WTC11 (cell line): ENCODE measurements at regions not wholly inside any gene's neighbourhood (a gene's known extent, or its start where the extent isn't known, plus 50 kb on each side); places are given as distances from the start of the nearest gene placed in this dataset.

Source experiments
- ATF1 ChIP-seq: sonication (generic); formaldehyde crosslinking; IDR thresholded peaks from 2 replicates; pipeline ENCODE4 v1.8.1; 2023; ENCODE audit warnings: mild to moderate bottlenecking, moderate library complexity, missing genetic modification reagents
- ATF3 ChIP-seq: sonication (generic); formaldehyde crosslinking; conservative IDR thresholded peaks from 2 replicates; pipeline ENCODE4 v1.8.1; 2022; ENCODE audit warnings: mild to moderate bottlenecking, missing genetic modification reagents
- ELF4 ChIP-seq: sonication (generic); formaldehyde crosslinking; IDR thresholded peaks from 2 replicates; pipeline ENCODE4 v1.8.1; 2022; ENCODE audit warnings: low read depth, mild to moderate bottlenecking, moderate library complexity, missing genetic modification reagents
- FOXP1 ChIP-seq: sonication (generic); formaldehyde crosslinking; IDR thresholded peaks from 2 replicates; pipeline ENCODE4 v1.8.0; 2022; ENCODE audit warnings: missing genetic modification reagents, mild to moderate bottlenecking, moderate library complexity, borderline replicate concordance
- SP1 ChIP-seq: sonication (generic); formaldehyde crosslinking; conservative IDR thresholded peaks from 2 replicates; pipeline ENCODE4 v1.8.1; 2022; ENCODE audit warnings: missing genetic modification reagents
- TP53 ChIP-seq: sonication (generic); formaldehyde crosslinking; IDR thresholded peaks from 2 replicates; pipeline ENCODE4 v1.8.1; 2023; ENCODE audit warnings: mild to moderate bottlenecking, missing genetic modification reagents
- ZBTB43 ChIP-seq: sonication (generic); formaldehyde crosslinking; IDR thresholded peaks from 2 replicates; pipeline ENCODE4 v1.8.1; 2023; ENCODE audit warnings: mild to moderate bottlenecking, missing genetic modification reagents
- ZNF263 ChIP-seq: sonication (generic); formaldehyde crosslinking; IDR thresholded peaks from 2 replicates; pipeline ENCODE4 v1.8.1; 2022; ENCODE audit warnings: low read depth, mild to moderate bottlenecking, moderate library complexity, missing genetic modification reagents
- TF ChIP-seq, protein P1 (sequence below): fragments of 200-600 bp; IDR thresholded peaks from 2 replicates; pipeline ENCODE4 v1.8.0; 2022; ENCODE audit warnings: antibody characterized with exemption
- TF ChIP-seq, protein P2 (sequence below): sonication (generic); formaldehyde crosslinking; IDR thresholded peaks from 2 replicates; pipeline ENCODE4 v1.8.1; 2023; ENCODE audit warnings: mild to moderate bottlenecking, missing genetic modification reagents, moderate library complexity
- TF ChIP-seq, protein P3 (sequence below): fragments of 250-450 bp; sonication (Bioruptor Pico); IDR thresholded peaks from 2 replicates; pipeline ENCODE4 v2.1.2; 2022; ENCODE audit warnings: mild to moderate bottlenecking, moderate library complexity
- TF ChIP-seq, protein P4 (sequence below): fragments of 250-450 bp; sonication (Bioruptor Pico); IDR thresholded peaks from 2 replicates; pipeline ENCODE4 v1.9.0; 2021; ENCODE audit warnings: moderate library complexity, mild to moderate bottlenecking, inconsistent platforms, borderline replicate concordance

DNA sequence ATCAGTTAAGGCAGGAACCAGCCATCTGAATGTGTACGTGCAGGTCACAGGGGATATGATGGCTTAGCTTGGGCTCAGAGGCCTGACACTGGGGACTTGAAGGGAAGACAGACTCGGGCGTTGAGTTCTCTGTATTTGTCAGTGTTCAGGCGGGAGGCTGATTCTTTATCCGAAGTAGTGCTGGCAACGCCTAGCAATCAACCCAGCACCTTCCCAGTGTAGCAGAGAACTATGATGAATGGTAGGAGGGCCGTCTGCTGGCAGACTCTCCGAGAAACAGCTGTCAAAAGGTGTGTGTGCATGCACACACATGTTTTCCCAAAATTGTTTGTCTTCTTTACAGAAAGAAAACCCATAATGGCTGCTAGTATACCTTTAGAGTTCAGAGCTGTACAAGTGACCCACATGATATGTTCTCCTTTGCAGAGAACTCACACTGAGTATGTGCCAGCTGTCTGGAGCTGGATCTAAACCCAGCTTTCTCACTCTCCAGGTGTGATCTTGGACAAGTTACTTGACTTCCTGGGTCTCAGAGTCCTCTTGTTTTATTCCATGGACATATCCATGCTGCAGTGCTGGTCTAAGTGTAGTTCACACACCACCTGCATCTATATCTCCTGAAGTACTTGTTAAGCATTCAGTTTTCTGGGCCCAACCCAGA, 74.5 kb upstream of the LARS2 start:
- TF ChIP-seq, protein P1, sequence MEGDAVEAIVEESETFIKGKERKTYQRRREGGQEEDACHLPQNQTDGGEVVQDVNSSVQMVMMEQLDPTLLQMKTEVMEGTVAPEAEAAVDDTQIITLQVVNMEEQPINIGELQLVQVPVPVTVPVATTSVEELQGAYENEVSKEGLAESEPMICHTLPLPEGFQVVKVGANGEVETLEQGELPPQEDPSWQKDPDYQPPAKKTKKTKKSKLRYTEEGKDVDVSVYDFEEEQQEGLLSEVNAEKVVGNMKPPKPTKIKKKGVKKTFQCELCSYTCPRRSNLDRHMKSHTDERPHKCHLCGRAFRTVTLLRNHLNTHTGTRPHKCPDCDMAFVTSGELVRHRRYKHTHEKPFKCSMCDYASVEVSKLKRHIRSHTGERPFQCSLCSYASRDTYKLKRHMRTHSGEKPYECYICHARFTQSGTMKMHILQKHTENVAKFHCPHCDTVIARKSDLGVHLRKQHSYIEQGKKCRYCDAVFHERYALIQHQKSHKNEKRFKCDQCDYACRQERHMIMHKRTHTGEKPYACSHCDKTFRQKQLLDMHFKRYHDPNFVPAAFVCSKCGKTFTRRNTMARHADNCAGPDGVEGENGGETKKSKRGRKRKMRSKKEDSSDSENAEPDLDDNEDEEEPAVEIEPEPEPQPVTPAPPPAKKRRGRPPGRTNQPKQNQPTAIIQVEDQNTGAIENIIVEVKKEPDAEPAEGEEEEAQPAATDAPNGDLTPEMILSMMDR = no peak
- no peak for TF ChIP-seq ZBTB43 (CRISPR knock-in tag)
- no peak for TF ChIP-seq ZNF263 (CRISPR knock-in tag)
- TF ChIP-seq ATF3 (CRISPR knock-in tag) = no peak
- TF ChIP-seq, protein P2, sequence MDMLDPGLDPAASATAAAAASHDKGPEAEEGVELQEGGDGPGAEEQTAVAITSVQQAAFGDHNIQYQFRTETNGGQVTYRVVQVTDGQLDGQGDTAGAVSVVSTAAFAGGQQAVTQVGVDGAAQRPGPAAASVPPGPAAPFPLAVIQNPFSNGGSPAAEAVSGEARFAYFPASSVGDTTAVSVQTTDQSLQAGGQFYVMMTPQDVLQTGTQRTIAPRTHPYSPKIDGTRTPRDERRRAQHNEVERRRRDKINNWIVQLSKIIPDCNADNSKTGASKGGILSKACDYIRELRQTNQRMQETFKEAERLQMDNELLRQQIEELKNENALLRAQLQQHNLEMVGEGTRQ (CRISPR knock-in tag) = no peak
- TF ChIP-seq, protein P3, sequence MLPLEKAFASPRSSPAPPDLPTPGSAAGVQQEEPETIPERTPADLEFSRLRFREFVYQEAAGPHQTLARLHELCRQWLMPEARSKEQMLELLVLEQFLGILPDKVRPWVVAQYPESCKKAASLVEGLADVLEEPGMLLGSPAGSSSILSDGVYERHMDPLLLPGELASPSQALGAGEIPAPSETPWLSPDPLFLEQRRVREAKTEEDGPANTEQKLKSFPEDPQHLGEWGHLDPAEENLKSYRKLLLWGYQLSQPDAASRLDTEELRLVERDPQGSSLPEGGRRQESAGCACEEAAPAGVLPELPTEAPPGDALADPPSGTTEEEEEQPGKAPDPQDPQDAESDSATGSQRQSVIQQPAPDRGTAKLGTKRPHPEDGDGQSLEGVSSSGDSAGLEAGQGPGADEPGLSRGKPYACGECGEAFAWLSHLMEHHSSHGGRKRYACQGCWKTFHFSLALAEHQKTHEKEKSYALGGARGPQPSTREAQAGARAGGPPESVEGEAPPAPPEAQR = no peak
- TF ChIP-seq ATF1 (CRISPR knock-in tag) = no peak
- TF ChIP-seq TP53 (CRISPR knock-in tag) = no peak
- no peak for TF ChIP-seq FOXP1 (CRISPR knock-in tag)
- TF ChIP-seq SP1 = no peak
- TF ChIP-seq, protein P4, sequence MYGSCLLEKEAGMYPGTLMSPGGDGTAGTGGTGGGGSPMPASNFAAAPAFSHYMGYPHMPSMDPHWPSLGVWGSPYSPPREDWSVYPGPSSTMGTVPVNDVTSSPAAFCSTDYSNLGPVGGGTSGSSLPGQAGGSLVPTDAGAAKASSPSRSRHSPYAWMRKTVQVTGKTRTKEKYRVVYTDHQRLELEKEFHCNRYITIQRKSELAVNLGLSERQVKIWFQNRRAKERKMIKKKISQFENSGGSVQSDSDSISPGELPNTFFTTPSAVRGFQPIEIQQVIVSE = no peak
- no peak for TF ChIP-seq ELF4 (CRISPR knock-in tag)
